Brain microvascular endothelial cell (primary cell): ENCODE measurements at regions not wholly inside any gene's neighbourhood (a gene's known extent, or its start where the extent isn't known, plus 50 kb on each side); places are given as distances from the start of the nearest gene placed in this dataset.
"Not testable (repeated sequence)": the region's sequence is repeated elsewhere in the genome, so short reads cannot be mapped to it uniquely, and the experiment has no call there.

Experiments
- DNase-seq: peaks from one replicate; pipeline ENCODE4 v3.0.0-alpha.2; 2020
- H3K27ac ChIP-seq: fragments of 250-450 bp; sonication (Bioruptor Pico); 2 replicates; pipeline ENCODE4 v1.5.1; 2020; ENCODE audit warnings: mild to moderate bottlenecking, moderate library complexity
- H3K27me3 ChIP-seq: fragments of 250-450 bp; sonication (Bioruptor Pico); replicated peaks from 2 replicates; pipeline ENCODE4 v1.5.1; 2020; ENCODE audit warnings: mild to moderate bottlenecking
- H3K36me3 ChIP-seq: fragments of 250-450 bp; sonication (Bioruptor Pico); replicated peaks from 2 replicates; pipeline ENCODE4 v1.5.1; 2020; ENCODE audit warnings: mild to moderate bottlenecking
- H3K4me3 ChIP-seq: 2 replicates; pipeline ENCODE4 v1.5.1; 2011; ENCODE audit warnings: low read depth, mild to moderate bottlenecking, control low read depth, low read length, moderate library complexity
- in situ Hi-C: cut with HindIII; loops from 2 replicates; pipeline ENCODE4 v1.10.0; 2017; ENCODE audit warnings: low sequenced_read_pairs, low pct_ligation_motif_present
- TF ChIP-seq, protein P1 (sequence below): IDR thresholded peaks from 2 replicates; pipeline ENCODE4 v1.5.1; 2011; ENCODE audit warnings: low read depth, mild to moderate bottlenecking, moderate library complexity, low read length, control low read depth, inconsistent platforms; ENCODE audit errors: missing control alignments

DNA sequence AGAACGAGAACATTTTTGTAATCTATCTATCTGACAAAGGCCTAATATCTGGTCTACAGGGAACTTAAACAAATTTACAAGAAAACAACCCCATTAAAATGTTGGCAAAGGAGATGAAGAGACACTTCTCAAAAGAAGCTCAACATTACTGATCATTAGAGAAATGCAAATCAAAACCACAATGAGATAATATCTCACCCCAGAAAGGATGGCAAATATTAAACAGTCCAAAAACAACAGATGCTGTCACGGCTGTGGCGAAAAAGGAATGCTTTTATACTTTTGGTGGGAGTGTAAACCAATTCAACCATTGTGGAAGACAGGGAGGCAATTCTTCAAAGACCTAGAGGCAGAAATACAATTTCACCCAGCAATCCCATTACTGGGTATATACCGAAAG is 2284.8 kb downstream of the ARAP2 start:
- H3K27me3 ChIP-seq: no peaks in the 10 kb centered on the region
- no peaks in the 10 kb centered on the region for H3K36me3 ChIP-seq
- TF ChIP-seq, protein P1, sequence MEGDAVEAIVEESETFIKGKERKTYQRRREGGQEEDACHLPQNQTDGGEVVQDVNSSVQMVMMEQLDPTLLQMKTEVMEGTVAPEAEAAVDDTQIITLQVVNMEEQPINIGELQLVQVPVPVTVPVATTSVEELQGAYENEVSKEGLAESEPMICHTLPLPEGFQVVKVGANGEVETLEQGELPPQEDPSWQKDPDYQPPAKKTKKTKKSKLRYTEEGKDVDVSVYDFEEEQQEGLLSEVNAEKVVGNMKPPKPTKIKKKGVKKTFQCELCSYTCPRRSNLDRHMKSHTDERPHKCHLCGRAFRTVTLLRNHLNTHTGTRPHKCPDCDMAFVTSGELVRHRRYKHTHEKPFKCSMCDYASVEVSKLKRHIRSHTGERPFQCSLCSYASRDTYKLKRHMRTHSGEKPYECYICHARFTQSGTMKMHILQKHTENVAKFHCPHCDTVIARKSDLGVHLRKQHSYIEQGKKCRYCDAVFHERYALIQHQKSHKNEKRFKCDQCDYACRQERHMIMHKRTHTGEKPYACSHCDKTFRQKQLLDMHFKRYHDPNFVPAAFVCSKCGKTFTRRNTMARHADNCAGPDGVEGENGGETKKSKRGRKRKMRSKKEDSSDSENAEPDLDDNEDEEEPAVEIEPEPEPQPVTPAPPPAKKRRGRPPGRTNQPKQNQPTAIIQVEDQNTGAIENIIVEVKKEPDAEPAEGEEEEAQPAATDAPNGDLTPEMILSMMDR: no peak
- in situ Hi-C loops: no loop called here
- H3K4me3 ChIP-seq: no peak overlapping the region
- no peak overlapping the region for H3K27ac ChIP-seq
- no peak for DNase-seq

DNA sequence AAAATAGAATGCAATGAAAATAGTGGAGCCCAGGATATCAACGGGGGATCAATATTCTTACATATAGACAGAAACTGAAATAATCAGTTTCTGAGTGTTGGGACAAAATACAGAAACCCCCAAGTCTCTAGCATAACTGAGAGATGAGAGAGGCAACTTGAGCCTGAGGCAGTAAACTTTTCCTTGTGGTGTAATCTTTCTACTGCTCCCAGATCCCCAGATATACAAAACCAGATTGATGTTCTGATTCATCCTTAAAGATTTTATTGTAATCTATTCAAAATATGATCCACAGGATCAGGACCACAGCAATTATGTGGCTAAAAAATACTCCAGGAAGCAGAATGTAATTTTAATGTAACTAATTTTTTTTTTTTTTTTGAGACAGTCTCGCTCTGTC is 2282.6 kb downstream of the ARAP2 start:
- Histone ChIP-seq H3K4me3 (no peak overlapping the region), H3K27me3 (no peaks in the 10 kb centered on the region), H3K36me3 (no peaks in the 10 kb centered on the region), H3K27ac (no peak overlapping the region)
- no peak for DNase-seq
- TF ChIP-seq, protein P1: no peak
- in situ Hi-C loops: no loop called here

DNA sequence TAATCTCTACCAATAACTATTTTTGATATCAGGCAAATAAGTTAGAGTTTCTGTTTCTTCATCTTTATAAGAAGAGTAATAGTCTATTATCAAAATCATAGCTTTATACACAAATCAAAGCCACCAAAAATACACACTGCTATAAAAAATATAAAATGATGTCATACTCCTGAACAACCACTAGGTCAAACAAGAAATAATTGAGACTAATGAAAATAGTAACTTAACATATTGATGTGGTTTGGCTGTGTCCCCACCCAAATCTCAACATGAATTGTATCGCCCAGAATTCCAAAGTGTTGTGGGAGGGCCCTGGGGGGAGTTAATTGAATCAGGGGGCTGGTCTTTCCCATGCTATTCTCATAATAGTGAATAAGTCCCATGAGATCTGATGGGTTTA is 2277.5 kb downstream of the ARAP2 start:
- TF ChIP-seq, protein P1: no peak
- Histone ChIP-seq H3K36me3 (no peaks in the 10 kb centered on the region), H3K27ac (no peak overlapping the region), H3K4me3 (no peak overlapping the region), H3K27me3 (no peaks in the 10 kb centered on the region)
- DNase-seq: no peak
- in situ Hi-C loops: no loop called here

DNA sequence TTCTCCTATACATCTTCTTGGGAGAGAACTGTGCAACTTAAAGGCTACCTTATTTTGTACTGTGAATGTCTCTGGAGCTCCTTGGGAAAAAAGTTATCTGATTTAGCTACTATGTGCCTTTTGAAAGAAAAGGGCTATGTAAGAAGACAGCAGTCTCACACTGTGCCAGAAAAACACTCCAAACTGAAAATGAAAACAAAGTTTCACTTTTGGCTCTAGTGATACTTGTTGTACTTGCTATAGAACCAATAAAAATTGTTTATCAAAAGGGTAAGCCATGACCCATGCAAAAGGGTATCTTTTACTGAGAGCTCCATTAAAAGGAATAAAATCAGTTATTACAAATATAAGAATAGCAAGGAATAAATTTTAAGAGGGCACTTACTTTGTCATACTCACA is 2270.0 kb downstream of the ARAP2 start:
- Histone ChIP-seq H3K27me3 (no peaks in the 10 kb centered on the region), H3K27ac (no peak overlapping the region), H3K4me3 (no peak overlapping the region), H3K36me3 (no peaks in the 10 kb centered on the region)
- TF ChIP-seq, protein P1: no peak
- in situ Hi-C loops: no loop called here
- DNase-seq: no peak

DNA sequence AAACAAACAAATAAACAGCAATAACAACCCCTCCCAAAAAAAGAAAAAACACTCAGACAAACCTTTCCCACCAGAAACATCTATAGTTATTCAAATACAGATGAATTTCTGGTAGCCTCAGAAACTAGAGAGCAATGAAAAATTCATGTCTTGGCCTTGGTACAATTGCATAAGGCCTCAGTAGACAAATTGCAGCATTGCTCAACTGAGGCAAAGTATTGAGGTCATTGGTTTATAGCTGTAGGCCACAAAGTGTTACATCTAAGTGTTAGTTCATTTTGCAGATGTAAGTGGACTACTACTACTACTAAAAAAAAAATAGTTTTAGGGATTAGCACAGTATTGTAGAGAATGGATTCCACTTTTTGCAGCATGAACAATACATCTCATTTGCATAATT is 2268.3 kb downstream of the ARAP2 start:
- TF ChIP-seq, protein P1: no peak
- no peaks in the 10 kb centered on the region for H3K27me3 ChIP-seq
- no peak overlapping the region for H3K4me3 ChIP-seq
- in situ Hi-C loops: no loop called here
- no peak overlapping the region for H3K27ac ChIP-seq
- no peak for DNase-seq
- H3K36me3 ChIP-seq: no peaks in the 10 kb centered on the region

DNA sequence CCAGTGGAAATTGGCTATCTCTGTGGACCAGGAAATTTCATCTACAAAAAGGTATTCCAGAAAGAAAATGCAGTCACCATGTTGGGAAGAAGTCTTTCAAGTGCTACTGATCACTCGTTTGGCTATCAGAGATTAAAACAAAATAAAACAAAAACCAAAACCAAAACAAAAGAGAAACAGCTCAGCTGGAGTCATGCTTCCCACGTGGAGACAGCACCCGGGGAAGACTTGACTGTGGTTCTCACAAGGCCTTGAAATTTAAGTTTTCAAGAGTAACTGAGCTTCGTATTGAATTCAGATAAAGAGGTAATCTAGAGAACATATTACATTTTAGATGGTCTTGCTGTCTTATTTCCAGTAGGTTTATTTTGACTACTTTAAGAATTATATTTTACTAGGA is 2264.5 kb downstream of the ARAP2 start:
- H3K27ac ChIP-seq, in situ Hi-C loops: not testable (repeated sequence)

More for the DNA sequence above, 2264.5 kb downstream of the ARAP2 start:
- H3K4me3 ChIP-seq, H3K36me3 ChIP-seq, H3K27me3 ChIP-seq, DNase-seq: not testable (repeated sequence)
